GM12878 (cell line): ENCODE measurements at regions not wholly inside any gene's neighbourhood (a gene's known extent, or its start where the extent isn't known, plus 50 kb on each side); places are given as distances from the start of the nearest gene placed in this dataset.

Source experiments
- ATAC-seq: fragments of 200-7000 bp; cut with Tn5 transposase; 3 replicates; pipeline ENCODE4 v1.9.1; 2020; ENCODE audit warnings: mild to moderate bottlenecking, moderate library complexity
- BruUV-seq: library from RNA; stranded (reverse); fragments of 400-500 nt; replicated peaks from 2 replicates; lab custom pipeline; 2021; lab: Mats Ljungman, UMichigan
- CTCF ChIA-PET: fragments of 300-600 bp; sonication (Branson Sonifier 250); formaldehyde crosslinking; extraction: SDS; loops from one replicate; lab custom pipeline; 2021; ENCODE audit warnings: inconsistent platforms; lab: Yijun Ruan, JAX
- POLR2A ChIA-PET: fragments of 350-600 bp; formaldehyde crosslinking; extraction: SDS; loops from one replicate; lab custom pipeline; 2021; ENCODE audit warnings: inconsistent platforms; lab: Charles Lee
- RAD21 ChIA-PET: fragments of 300-600 bp; sonication (Branson Sonifier 250); formaldehyde crosslinking; loops from one replicate; lab custom pipeline; 2023; ENCODE audit warnings: antibody characterized with exemption; ENCODE audit not compliant: unreplicated experiment; lab: Charles Lee
- SMC1A ChIA-PET: fragments of 300-600 bp; sonication (Branson Sonifier 250); formaldehyde crosslinking; loops from one replicate; lab custom pipeline; 2023; ENCODE audit not compliant: unreplicated experiment, uncharacterized antibody; lab: Charles Lee
- DNase-seq: peaks from one replicate; pipeline ENCODE4 v3.0.0-alpha.2; 2011; ENCODE audit warnings: low read depth, low spot score
- FAIRE-seq: peaks from 3 replicates; lab custom pipeline; 2011; peaks lifted over from hg19 to GRCh38; lab: Jason Lieb, UNC
- H2AFZ ChIP-seq: 2 replicates; pipeline ENCODE4 v1.6.0; 2011; ENCODE audit warnings: low read depth, low read length, control low read depth; ENCODE audit not compliant: control insufficient read depth
- H3K27ac ChIP-seq: 2 replicates; pipeline ENCODE4 v1.5.1; 2011; ENCODE audit warnings: control low read depth; ENCODE audit not compliant: control insufficient read depth, insufficient read depth
- H3K27me3 ChIP-seq, 2 experiments: replicated peaks in 1 of 2; 2 replicates each; pipeline versions ENCODE4 v1.6.0 to v1.6.1; 2011; ENCODE audit warnings: low read length in 1 of 2; ENCODE audit not compliant: control insufficient read depth in 2 of 2, insufficient read depth in 2 of 2
- H3K36me3 ChIP-seq, 2 experiments: 2 replicates each; pipeline ENCODE4 v1.5.1; 2011; ENCODE audit warnings: low read length in 1 of 2; ENCODE audit not compliant: control insufficient read depth in 2 of 2, insufficient read depth in 2 of 2
- H3K4me1 ChIP-seq: 2 replicates; pipeline ENCODE4 v1.6.1; 2011; ENCODE audit warnings: mild to moderate bottlenecking, low read length, moderate library complexity, mixed read lengths; ENCODE audit not compliant: control insufficient read depth, insufficient read depth
- H3K4me2 ChIP-seq: 2 replicates; pipeline ENCODE4 v1.6.0; 2011; ENCODE audit warnings: control low read depth; ENCODE audit not compliant: control insufficient read depth, insufficient read depth
- H3K4me3 ChIP-seq: fragments of 200-600 bp; sonication (generic); 2 replicates; pipeline ENCODE4 v1.5.1; 2016
- H3K79me2 ChIP-seq: 2 replicates; pipeline ENCODE4 v1.6.0; 2011; ENCODE audit warnings: low read length; ENCODE audit not compliant: control insufficient read depth, insufficient read depth
- H3K9ac ChIP-seq: 2 replicates; pipeline ENCODE4 v1.8.0; 2011; ENCODE audit warnings: low read length, control low read depth, mixed read lengths; ENCODE audit not compliant: control insufficient read depth, insufficient read depth
- H3K9me3 ChIP-seq: replicated peaks from 3 replicates; pipeline ENCODE4 v1.5.1; 2011; ENCODE audit warnings: mild to moderate bottlenecking, low read length; ENCODE audit not compliant: control insufficient read depth, insufficient read depth
- H4K20me1 ChIP-seq: 2 replicates; pipeline ENCODE4 v1.6.0; 2011; ENCODE audit not compliant: control insufficient read depth, insufficient read depth
- BCL11A ChIP-seq: IDR thresholded peaks from 2 replicates; pipeline ENCODE4 v1.6.1; 2011; ENCODE audit warnings: low read depth, low read length
- BRCA1 ChIP-seq: IDR thresholded peaks from 2 replicates; pipeline ENCODE4 v1.6.1; 2011; ENCODE audit warnings: low read depth, low read length, improper control_type of control experiment
- HSF1 ChIP-seq: fragments of 150-350 bp; IDR thresholded peaks from 2 replicates; pipeline ENCODE4 v1.6.1; 2014; ENCODE audit warnings: mild to moderate bottlenecking, low read depth, low read length
- LARP7 ChIP-seq: fragments of 450-650 bp; IDR thresholded peaks from 2 replicates; pipeline ENCODE4 v1.6.1; 2017; ENCODE audit warnings: mild to moderate bottlenecking
- MEF2A ChIP-seq: IDR thresholded peaks from 2 replicates; pipeline ENCODE4 v1.6.1; 2011; ENCODE audit warnings: low read depth, mild to moderate bottlenecking, low read length, moderate library complexity; ENCODE audit not compliant: insufficient read depth
- POLR2A ChIP-seq: IDR thresholded peaks from 2 replicates; pipeline ENCODE4 v1.6.1; 2011; ENCODE audit warnings: low read depth, mild to moderate bottlenecking, low read length
- RUNX3 ChIP-seq: IDR thresholded peaks from 2 replicates; pipeline ENCODE4 v1.6.1; 2012; ENCODE audit warnings: low read length, inconsistent platforms
- SIN3A ChIP-seq: IDR thresholded peaks from 2 replicates; pipeline ENCODE4 v1.6.1; 2012; ENCODE audit warnings: low read depth, low read length, improper control_type of control experiment
- SKIL ChIP-seq: fragments of 450-650 bp; IDR thresholded peaks from 2 replicates; pipeline ENCODE4 v1.6.1; 2017; ENCODE audit warnings: mild to moderate bottlenecking, low read depth, inconsistent platforms; ENCODE audit not compliant: poor library complexity, severe bottlenecking
- SREBF1 ChIP-seq: IDR thresholded peaks from 2 replicates; pipeline ENCODE4 v1.6.1; 2012; ENCODE audit warnings: mild to moderate bottlenecking, low read length
- ZBTB4 ChIP-seq: fragments of 450-650 bp; formaldehyde crosslinking; IDR thresholded peaks from 2 replicates; pipeline ENCODE4 v1.4.0; 2022; ENCODE audit warnings: mild to moderate bottlenecking, moderate library complexity
- ZNF217 ChIP-seq: fragments of 450-650 bp; IDR thresholded peaks from 2 replicates; pipeline ENCODE4 v1.6.1; 2017; ENCODE audit warnings: antibody characterized with exemption, mild to moderate bottlenecking
- WGBS: methylation state at CpG from one replicate; pipeline ENCODE4 v1.1.6; 2016; ENCODE audit warnings: low lambda C conversion rate; ENCODE audit not compliant: insufficient replicate concordance, insufficient coverage; ENCODE audit errors: missing lambda C conversion rate; 5-methylcytosine and 5-hydroxymethylcytosine counted together
- in situ Hi-C: fragments of 300-500 bp; cut with MboI; formaldehyde crosslinking; loops from 9 replicates; pipeline ENCODE4 v1.14.3; 2018; ENCODE audit warnings: mixed read lengths
- intact Hi-C: fragments of 100-400 bp; cut with micrococcal nuclease; formaldehyde crosslinking; loops from one replicate; pipeline ENCODE4 v1.14.2; 2022; ENCODE audit not compliant: unreplicated experiment

GRCh38 chr4:117267317-117267716, 181.9 kb upstream of the TRAM1L1 start:
- in situ Hi-C loops (no loop called here), intact Hi-C loops (no loop called here)
- POLR2A ChIA-PET: no interaction called here
- SMC1A ChIA-PET: interaction anchor here (1.8 kb wide), 1 partner anchor 16 kb away, joined by 4 read pairs; no protein-coding TSS in a partner anchor
- TF ChIP-seq POLR2A: no peak
- TF ChIP-seq MEF2A: no peak
- TF ChIP-seq HSF1: no peak
- no peak for TF ChIP-seq SIN3A
- TF ChIP-seq ZNF217: no peak
- TF ChIP-seq RUNX3: peak; percentile 67
- no peaks in the 10 kb centered on the region for H4K20me1 ChIP-seq
- ATAC-seq: no peak; the same call in 2 of the 3 replicates
- H3K4me2 ChIP-seq: 0 out of 2 replicates have a peak overlapping the region, but pooled peaks have one; percentile 7
- no TSS peak for BruUV-seq
- H3K9ac ChIP-seq: no peak overlapping the region
- H3K4me3 ChIP-seq: no peak overlapping the region
- WGBS: 42% methylated on average over 3 of the region's 3 CpGs
- H3K36me3 ChIP-seq: no peaks in the 10 kb centered on the region
- no peaks in the 10 kb centered on the region for H3K79me2 ChIP-seq
- DNase-seq: no peak
- no peak for FAIRE-seq
- H3K27me3 ChIP-seq: no peaks in the 10 kb centered on the region
- CTCF ChIA-PET: no interaction called here
- no peaks in the 10 kb centered on the region for H3K9me3 ChIP-seq
- H3K27ac ChIP-seq: no peak overlapping the region
- RAD21 ChIA-PET: no interaction called here
- H2AFZ ChIP-seq: no peak overlapping the region
- H3K4me1 ChIP-seq: 0 out of 2 replicates have a peak, but pooled peaks cover 4% of the 10 kb centered on the region

- Histone ChIP-seq H3K4me1 (no peaks in the 10 kb centered on the region), H3K4me3 (no peak overlapping the region), H3K79me2 (no peaks in the 10 kb centered on the region), H3K9ac (no peak overlapping the region), H3K36me3 (no peaks in the 10 kb centered on the region), H3K27me3 (no peaks in the 10 kb centered on the region), H2AFZ (no peak overlapping the region), H4K20me1 (no peaks in the 10 kb centered on the region), H3K9me3 (no peaks in the 10 kb centered on the region), H3K4me2 (no peak overlapping the region), H3K27ac (no peak overlapping the region)
- in situ Hi-C loops (no loop called here), intact Hi-C loops (no loop called here)
- no TSS peak for BruUV-seq
- ChIA-PET RAD21 (no interaction called here), CTCF (interaction anchor here (1.1 kb wide), 1 partner anchor 8 kb away, joined by 4 read pairs; no protein-coding TSS in a partner anchor), POLR2A (no interaction called here), SMC1A (interaction anchor here (1.0 kb wide), 1 partner anchor 21 kb away, joined by 3 read pairs; no protein-coding TSS in a partner anchor)
- no peak for ATAC-seq
- no peak for DNase-seq
- FAIRE-seq: no peak
- TF ChIP-seq SKIL: no peak
- no peak for TF ChIP-seq BRCA1
- TF ChIP-seq LARP7: no peak
- TF ChIP-seq ZBTB4 (CRISPR knock-in tag): no peak
- TF ChIP-seq SREBF1: no peak
- no peak for TF ChIP-seq RUNX3
- TF ChIP-seq BCL11A: no peak
Observed at GRCh38 chr4:117284736-117285135, 199.4 kb upstream of the TRAM1L1 start.
